ENCODE measurements at regions not wholly inside any gene's neighbourhood (a gene's known extent, or its start where the extent isn't known, plus 50 kb on each side); places are given as distances from the start of the nearest gene placed in this dataset.

DNA sequence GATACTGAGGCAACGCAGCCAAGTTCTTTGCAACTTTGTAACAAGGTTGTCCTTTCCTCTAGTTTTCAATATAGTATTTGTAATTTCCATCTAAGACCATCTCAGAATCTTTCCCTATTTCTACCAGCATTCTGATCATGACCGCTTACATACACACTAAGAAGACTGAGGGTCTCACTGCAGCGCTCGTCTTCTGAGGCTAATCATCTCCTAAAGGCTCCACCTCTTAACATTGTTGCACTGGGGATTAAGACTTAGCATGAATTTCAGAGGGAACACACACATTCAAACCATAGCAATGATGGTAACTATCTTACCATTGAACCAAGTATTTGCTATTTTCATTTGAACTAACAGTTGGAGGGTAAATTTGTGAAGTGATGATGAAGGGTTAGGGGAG is 463.3 kb upstream of the CCDC54 start:
- TF ChIP-seq, protein P1, sequence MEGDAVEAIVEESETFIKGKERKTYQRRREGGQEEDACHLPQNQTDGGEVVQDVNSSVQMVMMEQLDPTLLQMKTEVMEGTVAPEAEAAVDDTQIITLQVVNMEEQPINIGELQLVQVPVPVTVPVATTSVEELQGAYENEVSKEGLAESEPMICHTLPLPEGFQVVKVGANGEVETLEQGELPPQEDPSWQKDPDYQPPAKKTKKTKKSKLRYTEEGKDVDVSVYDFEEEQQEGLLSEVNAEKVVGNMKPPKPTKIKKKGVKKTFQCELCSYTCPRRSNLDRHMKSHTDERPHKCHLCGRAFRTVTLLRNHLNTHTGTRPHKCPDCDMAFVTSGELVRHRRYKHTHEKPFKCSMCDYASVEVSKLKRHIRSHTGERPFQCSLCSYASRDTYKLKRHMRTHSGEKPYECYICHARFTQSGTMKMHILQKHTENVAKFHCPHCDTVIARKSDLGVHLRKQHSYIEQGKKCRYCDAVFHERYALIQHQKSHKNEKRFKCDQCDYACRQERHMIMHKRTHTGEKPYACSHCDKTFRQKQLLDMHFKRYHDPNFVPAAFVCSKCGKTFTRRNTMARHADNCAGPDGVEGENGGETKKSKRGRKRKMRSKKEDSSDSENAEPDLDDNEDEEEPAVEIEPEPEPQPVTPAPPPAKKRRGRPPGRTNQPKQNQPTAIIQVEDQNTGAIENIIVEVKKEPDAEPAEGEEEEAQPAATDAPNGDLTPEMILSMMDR (IDR thresholded peaks at IDR 0.05): no peak
- TF ChIP-seq POLR2A (IDR thresholded peaks at IDR 0.05): no peak
- Histone ChIP-seq H3K27me3 (no peaks in the 10 kb centered on the region), H3K4me1 (no peaks in the 10 kb centered on the region), H3K36me3 (no peaks in the 10 kb centered on the region), H3K27ac (no peak overlapping the region), H3K4me3 (replicated peaks in 1 of 3) (no peak overlapping the region), H3K9me3 (no peaks in the 10 kb centered on the region)
- 82 to 92% methylated on average over 4 of the region's 4 CpGs for WGBS, 2 donors
- DNase-seq: no peak
- intact Hi-C loops (cut with DNase I): no loop called here

DNA sequence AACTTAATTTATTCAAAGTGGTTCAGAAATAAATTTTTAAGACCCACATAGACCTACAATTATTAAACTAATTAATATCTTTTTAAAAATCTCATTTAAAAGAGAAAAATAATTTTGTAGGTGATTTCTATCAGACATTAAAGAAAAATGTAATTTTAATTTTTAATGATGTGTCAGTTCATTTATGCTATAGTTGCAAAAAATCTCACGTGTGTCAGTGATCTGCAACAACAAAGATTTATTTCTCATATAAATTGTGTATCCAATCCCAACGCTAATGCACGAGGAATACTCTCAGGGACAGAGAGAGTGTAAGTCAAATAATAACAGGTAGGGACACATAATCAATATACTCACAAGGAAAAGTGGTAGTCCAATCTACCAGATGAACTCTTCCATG is 456.6 kb upstream of the CCDC54 start:
- DNase-seq: no peak
- intact Hi-C loops (cut with DNase I): no loop called here
- TF ChIP-seq POLR2A (IDR thresholded peaks at IDR 0.05): no peak
- TF ChIP-seq, protein P1 (IDR thresholded peaks at IDR 0.05): no peak

DNA sequence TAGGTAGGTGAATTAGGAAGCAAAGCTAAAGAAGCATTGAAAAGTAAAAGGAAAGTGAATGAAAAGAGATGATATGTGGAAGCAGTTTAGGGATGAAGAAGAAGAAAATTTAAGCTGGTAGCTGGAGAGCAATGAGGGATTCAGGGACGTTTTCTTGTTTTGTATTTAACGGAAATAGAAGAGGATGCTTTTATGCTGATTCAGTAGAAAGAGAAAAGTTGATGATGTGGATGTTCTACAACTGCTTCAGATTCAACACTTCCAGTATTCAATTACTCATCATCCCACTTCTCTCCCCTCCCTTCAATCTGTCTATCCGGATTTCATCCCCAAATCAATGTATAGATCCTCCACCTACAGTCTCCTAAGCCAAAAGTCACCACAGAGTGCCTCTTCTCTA is 448.2 kb upstream of the CCDC54 start:
- WGBS, 2 donors: 73 to 77% methylated on average over 3 of the region's 3 CpGs
- intact Hi-C loops (cut with DNase I): no loop called here
- H3K4me1 ChIP-seq: no peaks in the 10 kb centered on the region
- H3K4me3 ChIP-seq (replicated peaks in 1 of 3): no peak overlapping the region
- H3K27ac ChIP-seq: no peak overlapping the region
- no peak for DNase-seq
- no peaks in the 10 kb centered on the region for H3K9me3 ChIP-seq
- H3K27me3 ChIP-seq: no peaks in the 10 kb centered on the region
- no peaks in the 10 kb centered on the region for H3K36me3 ChIP-seq
- TF ChIP-seq, protein P1 (IDR thresholded peaks at IDR 0.05): no peak

More for the DNA sequence above, 456.6 kb upstream of the CCDC54 start:
- WGBS, 2 donors: 91 to 92% methylated on average over 3 of the region's 3 CpGs
- no peak overlapping the region for H3K27ac ChIP-seq
- H3K4me3 ChIP-seq (replicated peaks in 1 of 3): no peak overlapping the region
- no peaks in the 10 kb centered on the region for H3K9me3 ChIP-seq
- H3K27me3 ChIP-seq: no peaks in the 10 kb centered on the region
- H3K4me1 ChIP-seq: no peaks in the 10 kb centered on the region
- H3K36me3 ChIP-seq: no peaks in the 10 kb centered on the region

DNA sequence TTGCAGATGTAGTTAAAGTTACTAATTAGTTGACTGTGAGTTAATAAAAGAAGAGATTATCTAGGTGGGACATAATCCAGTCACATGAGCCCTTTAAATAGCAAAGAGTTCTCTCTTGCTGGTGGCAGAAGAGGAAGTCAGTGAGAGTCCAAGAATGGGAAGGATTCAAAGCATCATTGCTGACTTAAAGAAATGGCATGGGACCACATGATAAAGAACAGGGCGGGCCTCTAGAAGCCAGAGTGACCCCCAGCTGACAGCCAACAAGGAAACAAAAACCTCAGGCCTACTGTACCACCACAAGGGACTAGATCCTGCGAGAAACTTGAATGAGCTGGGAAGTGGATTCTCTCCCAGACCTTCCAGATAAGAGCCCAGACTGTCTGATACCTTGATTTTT is 447.2 kb upstream of the CCDC54 start:
- 73 to 88% methylated on average over 2 of the region's 2 CpGs for WGBS, 2 donors
- no peak for DNase-seq
- no peaks in the 10 kb centered on the region for H3K27me3 ChIP-seq
- H3K4me1 ChIP-seq: no peaks in the 10 kb centered on the region
- H3K9me3 ChIP-seq: no peaks in the 10 kb centered on the region
- H3K36me3 ChIP-seq: no peaks in the 10 kb centered on the region
- intact Hi-C loops (cut with DNase I): no loop called here
- H3K27ac ChIP-seq: no peak overlapping the region
- H3K4me3 ChIP-seq (replicated peaks in 1 of 3): no peak overlapping the region
- no peak for TF ChIP-seq POLR2A (IDR thresholded peaks at IDR 0.05)
- TF ChIP-seq, protein P1 (IDR thresholded peaks at IDR 0.05): no peak

DNA sequence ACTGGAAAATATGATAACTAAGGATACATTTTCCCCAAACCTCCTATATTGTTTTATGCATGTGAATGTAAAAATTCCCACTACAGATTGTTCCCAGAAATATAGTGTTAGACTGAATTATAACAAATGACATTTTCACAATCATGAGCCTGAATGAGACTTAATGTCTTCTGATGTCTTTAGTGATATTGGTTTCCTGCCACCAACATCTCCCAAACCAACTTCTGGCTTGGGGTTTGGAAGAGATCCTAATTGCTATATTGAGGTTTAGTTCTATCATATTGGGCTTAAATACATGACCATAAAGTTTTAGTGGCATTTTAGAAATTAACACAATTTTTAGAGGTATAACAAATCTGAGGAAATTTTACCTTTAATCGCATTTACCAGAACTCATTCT is 445.3 kb upstream of the CCDC54 start:
- no peaks in the 10 kb centered on the region for H3K36me3 ChIP-seq
- DNase-seq: no peak
- intact Hi-C loops (cut with DNase I): no loop called here
- no peak overlapping the region for H3K27ac ChIP-seq
- 91 to 98% methylated on average over 1 of the region's 1 CpG for WGBS, 2 donors
- no peaks in the 10 kb centered on the region for H3K9me3 ChIP-seq
- TF ChIP-seq, protein P1 (IDR thresholded peaks at IDR 0.05): no peak
- no peak for TF ChIP-seq POLR2A (IDR thresholded peaks at IDR 0.05)
- no peak overlapping the region for H3K4me3 ChIP-seq (replicated peaks in 1 of 3)
- no peaks in the 10 kb centered on the region for H3K4me1 ChIP-seq
- no peaks in the 10 kb centered on the region for H3K27me3 ChIP-seq
